ENCODE measurements at regions not wholly inside any gene's neighbourhood (a gene's known extent, or its start where the extent isn't known, plus 50 kb on each side); places are given as distances from the start of the nearest gene placed in this dataset.
"Not testable (repeated sequence)": the region's sequence is repeated elsewhere in the genome, so short reads cannot be mapped to it uniquely, and the experiment has no call there.

DNA sequence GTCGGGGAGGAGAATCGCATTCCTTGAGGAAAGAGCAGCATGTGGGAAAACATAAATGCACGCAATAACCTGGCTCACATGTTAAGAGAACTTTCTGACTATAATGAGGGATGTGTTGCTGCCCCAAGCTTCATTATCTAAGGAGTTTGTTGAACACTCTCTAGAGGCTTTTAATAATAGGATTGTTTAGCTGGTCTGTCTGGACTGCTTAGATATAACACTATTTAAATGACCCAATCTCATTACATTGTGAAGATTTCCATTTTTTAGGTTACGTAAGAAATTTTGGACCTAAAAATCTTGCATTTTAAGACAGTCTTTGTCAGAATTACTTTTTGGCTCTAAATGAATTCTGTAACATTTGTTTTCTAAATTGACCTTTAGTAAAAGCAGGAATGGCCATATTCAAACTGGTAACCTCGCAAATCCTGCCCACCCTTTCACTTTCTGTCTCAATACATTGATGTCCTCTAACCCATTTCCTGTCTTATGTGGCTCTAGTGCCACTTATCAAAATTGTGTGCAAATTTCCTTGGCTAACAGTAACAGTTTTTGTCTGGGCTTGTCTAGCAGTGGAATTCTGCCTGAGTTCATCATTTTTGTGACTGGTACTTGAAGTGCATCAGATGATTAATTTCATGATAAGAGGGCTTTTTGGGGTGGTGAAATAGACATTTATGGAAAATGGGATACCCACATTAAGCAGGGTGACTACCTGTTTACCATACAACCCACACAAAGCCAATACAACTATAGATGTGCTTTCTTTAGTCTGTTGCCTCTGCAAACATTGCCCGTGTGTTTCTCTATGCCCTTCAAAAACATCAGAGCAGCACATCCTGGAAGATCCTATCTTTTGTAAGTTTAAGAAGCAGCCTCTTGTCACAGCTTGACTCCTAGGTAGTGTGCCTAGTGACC lies 61.6 kb upstream of the IKBKE start:
- H3K36me3 ChIP-seq = peaks cover 0 to 34% (median 0%) of the 10 kb centered on the region in 6 donors
- H3K27ac ChIP-seq; H3K4me1 ChIP-seq; H3K9me3 ChIP-seq; DNase-seq; H3K4me3 ChIP-seq; intact Hi-C loops (cut with DNase I; ENCODE audit: low total_unique reads); H3K27me3 ChIP-seq (replicated peaks in 1 of 7): not testable (repeated sequence)
- WGBS, 5 donors = 43 to 70% (median 59%) methylated on average over 2 of the region's 6 CpGs

DNA sequence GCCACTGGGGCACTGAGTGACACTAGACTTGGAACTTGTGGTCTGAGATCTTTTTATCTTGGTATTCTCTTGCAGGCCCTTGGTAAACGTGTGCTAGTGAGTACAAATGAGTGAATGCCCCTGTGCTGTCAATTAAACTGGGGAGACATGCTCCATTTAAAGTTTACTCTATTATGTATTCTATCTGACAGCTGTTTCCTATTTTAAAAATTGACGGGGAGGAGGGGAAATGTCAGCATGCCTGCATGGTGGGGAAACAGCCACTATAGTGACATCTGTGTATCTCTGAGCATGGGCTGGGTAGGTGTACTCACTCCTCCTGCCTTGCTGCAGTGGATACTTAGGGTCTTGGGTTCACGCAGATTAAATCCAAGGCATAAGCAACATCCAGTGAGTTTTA lies 59.0 kb upstream of the IKBKE start:
- no peaks in the 10 kb centered on the region for H3K27me3 ChIP-seq (replicated peaks in 1 of 7)
- no peak for DNase-seq
- H3K9me3 ChIP-seq = no peaks in the 10 kb centered on the region
- no peak overlapping the region for H3K4me3 ChIP-seq
- TF ChIP-seq POLR2AphosphoS5 (IDR thresholded peaks at IDR 0.05) (no peak), POLR2A (IDR thresholded peaks at IDR 0.05) (no peak)
- TF ChIP-seq, protein P1, sequence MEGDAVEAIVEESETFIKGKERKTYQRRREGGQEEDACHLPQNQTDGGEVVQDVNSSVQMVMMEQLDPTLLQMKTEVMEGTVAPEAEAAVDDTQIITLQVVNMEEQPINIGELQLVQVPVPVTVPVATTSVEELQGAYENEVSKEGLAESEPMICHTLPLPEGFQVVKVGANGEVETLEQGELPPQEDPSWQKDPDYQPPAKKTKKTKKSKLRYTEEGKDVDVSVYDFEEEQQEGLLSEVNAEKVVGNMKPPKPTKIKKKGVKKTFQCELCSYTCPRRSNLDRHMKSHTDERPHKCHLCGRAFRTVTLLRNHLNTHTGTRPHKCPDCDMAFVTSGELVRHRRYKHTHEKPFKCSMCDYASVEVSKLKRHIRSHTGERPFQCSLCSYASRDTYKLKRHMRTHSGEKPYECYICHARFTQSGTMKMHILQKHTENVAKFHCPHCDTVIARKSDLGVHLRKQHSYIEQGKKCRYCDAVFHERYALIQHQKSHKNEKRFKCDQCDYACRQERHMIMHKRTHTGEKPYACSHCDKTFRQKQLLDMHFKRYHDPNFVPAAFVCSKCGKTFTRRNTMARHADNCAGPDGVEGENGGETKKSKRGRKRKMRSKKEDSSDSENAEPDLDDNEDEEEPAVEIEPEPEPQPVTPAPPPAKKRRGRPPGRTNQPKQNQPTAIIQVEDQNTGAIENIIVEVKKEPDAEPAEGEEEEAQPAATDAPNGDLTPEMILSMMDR (IDR thresholded peaks at IDR 0.05 in 8 of 11, conservative IDR thresholded peaks at IDR 0.05 in 3 of 11) = no peak
- 61 to 69% (median 64%) methylated on average over 3 of the region's 3 CpGs for WGBS, 5 donors
- no peaks in the 10 kb centered on the region for H3K4me1 ChIP-seq
- no peak overlapping the region for H3K27ac ChIP-seq
- peaks cover 0 to 61% (median 11%) of the 10 kb centered on the region in 6 donors for H3K36me3 ChIP-seq
- intact Hi-C loops (cut with DNase I; ENCODE audit: low total_unique reads) = no loop called here

DNA sequence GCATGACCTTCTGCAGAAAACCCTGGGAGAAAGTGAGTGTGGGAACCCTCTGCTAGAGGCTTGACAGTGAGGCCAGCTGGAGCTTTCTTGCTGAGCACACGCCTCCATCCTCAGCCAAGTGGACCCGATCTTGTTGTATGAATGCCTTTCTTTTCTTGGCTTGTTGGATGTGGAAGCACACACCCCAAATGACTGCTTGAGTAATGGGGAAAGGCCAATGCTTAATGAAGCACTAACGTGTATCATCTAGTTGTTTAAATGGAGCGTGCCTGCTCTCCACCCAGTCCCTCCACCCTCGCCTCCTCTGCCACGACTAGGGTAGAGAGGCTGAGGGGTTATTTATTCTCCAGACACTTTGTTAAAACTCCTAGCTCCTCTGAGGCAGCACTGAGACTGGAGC lies 54.3 kb upstream of the IKBKE start:
- Histone ChIP-seq H3K27me3 (replicated peaks in 1 of 7) (no peaks in the 10 kb centered on the region), H3K4me3 (no peak overlapping the region), H3K4me1 (no peaks in the 10 kb centered on the region), H3K36me3 (peaks cover 0 to 100% (median 42%) of the 10 kb centered on the region in 6 donors), H3K27ac (no peak overlapping the region), H3K9me3 (no peaks in the 10 kb centered on the region)
- intact Hi-C loops (cut with DNase I; ENCODE audit: low total_unique reads) = no loop called here
- no peak for TF ChIP-seq POLR2A (IDR thresholded peaks at IDR 0.05)
- TF ChIP-seq, protein P1 (IDR thresholded peaks at IDR 0.05 in 8 of 11, conservative IDR thresholded peaks at IDR 0.05 in 3 of 11) = no peak
- TF ChIP-seq POLR2AphosphoS5 (IDR thresholded peaks at IDR 0.05) = no peak
- WGBS, 5 donors = 79 to 92% (median 86%) methylated on average over 6 of the region's 6 CpGs
- DNase-seq = no peak

DNA sequence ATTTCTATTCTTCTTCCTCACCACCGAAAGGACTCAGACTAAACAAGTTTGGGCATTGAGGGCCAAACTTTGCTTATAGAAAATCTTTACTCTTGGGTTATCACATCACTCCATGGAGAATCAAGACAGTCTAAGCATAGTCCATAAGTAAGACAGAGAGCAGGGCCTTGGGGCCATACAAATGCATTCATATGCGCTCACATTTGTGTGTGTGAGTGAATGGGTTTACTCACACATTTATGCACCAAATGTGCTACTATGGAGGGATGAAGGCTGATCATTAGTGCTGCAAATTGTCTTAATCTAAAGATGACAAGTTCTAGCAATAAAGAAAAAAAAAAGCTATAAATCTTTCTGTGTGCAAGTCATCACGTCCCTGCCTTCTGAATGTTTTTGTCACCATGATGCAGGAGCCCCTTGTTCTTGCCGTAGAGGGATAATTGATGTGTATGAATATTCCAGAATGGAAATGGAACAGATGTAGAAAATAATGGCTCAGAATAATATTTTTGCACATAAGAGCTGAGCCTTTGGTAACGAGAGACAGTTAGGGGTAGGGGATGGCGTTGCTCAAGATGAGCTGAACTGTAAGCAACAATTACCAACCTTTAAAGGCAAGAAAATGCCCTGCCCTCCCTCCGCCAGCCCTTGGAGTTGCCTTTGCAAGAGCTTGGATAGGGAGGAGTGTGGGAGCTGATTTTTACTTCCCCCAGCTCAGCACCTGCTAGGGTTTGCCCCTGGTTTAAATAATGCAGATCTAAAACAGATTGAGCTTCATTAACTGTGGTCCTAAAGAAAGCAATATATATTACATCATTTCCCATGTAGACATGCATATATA lies 52.3 kb upstream of the IKBKE start:
- intact Hi-C loops (cut with DNase I; ENCODE audit: low total_unique reads) = no loop called here
- Histone ChIP-seq H3K4me3 (no peak overlapping the region), H3K9me3 (no peaks in the 10 kb centered on the region), H3K27me3 (replicated peaks in 1 of 7) (no peaks in the 10 kb centered on the region), H3K36me3 (peaks cover 0 to 100% (median 59%) of the 10 kb centered on the region in 6 donors), H3K27ac (no peak overlapping the region), H3K4me1 (no peaks in the 10 kb centered on the region)
- no peak for DNase-seq
- TF ChIP-seq, protein P1 (IDR thresholded peaks at IDR 0.05 in 8 of 11, conservative IDR thresholded peaks at IDR 0.05 in 3 of 11) = no peak
- TF ChIP-seq POLR2AphosphoS5 (IDR thresholded peaks at IDR 0.05) (no peak), POLR2A (IDR thresholded peaks at IDR 0.05) (no peak)
- WGBS, 5 donors = 92 to 97% (median 94%) methylated on average over 7 of the region's 7 CpGs

Data from spleen (tissue), 11 donors.